ENCODE measurements at regions not wholly inside any gene's neighbourhood (a gene's known extent, or its start where the extent isn't known, plus 50 kb on each side); places are given as distances from the start of the nearest gene placed in this dataset.

GRCh38 chr21:16285605-16286126 is 555.9 kb downstream of the USP25 start:
- DNase-seq (ENCODE audit: low read depth) = no peak
- no peak for TF ChIP-seq CTCF (IDR thresholded peaks at IDR 0.05; ENCODE audit: insufficient read depth, low read length)
- no peak overlapping the region for H3K4me3 ChIP-seq (ENCODE audit: low read depth, low read length)

- no peak for TF ChIP-seq CTCF (IDR thresholded peaks at IDR 0.05; ENCODE audit: insufficient read depth, low read length)
- no peak overlapping the region for H3K4me3 ChIP-seq (ENCODE audit: low read depth, low read length)
- no peak for DNase-seq (ENCODE audit: low read depth)
Measured at GRCh38 chr21:16287046-16287445, 557.3 kb downstream of the USP25 start.

GRCh38 chr21:16291296-16291695 is 561.5 kb downstream of the USP25 start:
- no peak overlapping the region for H3K4me3 ChIP-seq (ENCODE audit: low read depth, low read length)
- TF ChIP-seq CTCF (IDR thresholded peaks at IDR 0.05; ENCODE audit: insufficient read depth, low read length) = no peak
- DNase-seq (ENCODE audit: low read depth) = no peak

- TF ChIP-seq CTCF (IDR thresholded peaks at IDR 0.05; ENCODE audit: insufficient read depth, low read length) = no peak
- no peak overlapping the region for H3K4me3 ChIP-seq (ENCODE audit: low read depth, low read length)
- no peak for DNase-seq (ENCODE audit: low read depth)
Measured at GRCh38 chr21:16294128-16294527, 564.3 kb downstream of the USP25 start.

GRCh38 chr21:16302851-16303282 is 573.1 kb downstream of the USP25 start:
- H3K4me3 ChIP-seq (ENCODE audit: low read depth, low read length) = no peak overlapping the region
- no peak for TF ChIP-seq CTCF (IDR thresholded peaks at IDR 0.05; ENCODE audit: insufficient read depth, low read length)
- DNase-seq (ENCODE audit: low read depth) = peak; percentile 77

- no peak overlapping the region for H3K4me3 ChIP-seq (ENCODE audit: low read depth, low read length)
- peak; percentile 23 for DNase-seq (ENCODE audit: low read depth)
- TF ChIP-seq CTCF (IDR thresholded peaks at IDR 0.05; ENCODE audit: insufficient read depth, low read length) = no peak
Measured at GRCh38 chr21:16304174-16305095, 574.7 kb downstream of the USP25 start.
